DMS153 treated with DMSO at 0.1 percent for 48 hours (cell line): ENCODE measurements at regions not wholly inside any gene's neighbourhood (a gene's known extent, or its start where the extent isn't known, plus 50 kb on each side); places are given as distances from the start of the nearest gene placed in this dataset.

Experiments used
- DNase-seq: peaks from one replicate; lab custom pipeline; 2025; ENCODE audit not compliant: unreplicated experiment; lab: John Stamatoyannopoulos, UW

GRCh38 chrX:39650768-39651347 is 446.9 kb downstream of the BCOR start:
- no peak for DNase-seq

GRCh38 chrX:39652336-39652735 is 445.4 kb downstream of the BCOR start:
- no peak for DNase-seq

- no peak for DNase-seq
Measured at GRCh38 chrX:39653691-39654090, 444.1 kb downstream of the BCOR start.

GRCh38 chrX:39654183-39654925 is 443.4 kb downstream of the BCOR start:
- no peak for DNase-seq

GRCh38 chrX:39654952-39655351 is 442.8 kb downstream of the BCOR start:
- DNase-seq: no peak

GRCh38 chrX:39661116-39661907 is 436.4 kb downstream of the BCOR start:
- DNase-seq: no peak

- DNase-seq: no peak
Measured at GRCh38 chrX:39665830-39666518, 431.8 kb downstream of the BCOR start.

GRCh38 chrX:39667191-39667590 is 430.6 kb downstream of the BCOR start:
- DNase-seq: no peak

GRCh38 chrX:39667736-39668482 is 429.8 kb downstream of the BCOR start:
- DNase-seq: no peak

GRCh38 chrX:39669668-39670067 is 428.1 kb downstream of the BCOR start:
- DNase-seq: no peak

GRCh38 chrX:39670281-39670680 is 427.5 kb downstream of the BCOR start:
- no peak for DNase-seq

GRCh38 chrX:39672405-39672804 is 425.4 kb downstream of the BCOR start:
- no peak for DNase-seq

GRCh38 chrX:39674490-39675161 is 423.1 kb downstream of the BCOR start:
- no peak for DNase-seq

GRCh38 chrX:39675162-39675553 is 422.6 kb downstream of the BCOR start:
- no peak for DNase-seq

GRCh38 chrX:39675619-39676018 is 422.1 kb downstream of the BCOR start:
- no peak for DNase-seq

- DNase-seq: no peak
Measured at GRCh38 chrX:39676434-39676833, 421.3 kb downstream of the BCOR start.

- no peak for DNase-seq
Measured at GRCh38 chrX:39677585-39677977, 420.2 kb downstream of the BCOR start.

GRCh38 chrX:39677978-39678791 is 419.6 kb downstream of the BCOR start:
- DNase-seq: no peak

GRCh38 chrX:39678914-39679313 is 418.8 kb downstream of the BCOR start:
- DNase-seq: no peak
